ENCODE measurements at regions not wholly inside any gene's neighbourhood (a gene's known extent, or its start where the extent isn't known, plus 50 kb on each side); places are given as distances from the start of the nearest gene placed in this dataset.

DNA sequence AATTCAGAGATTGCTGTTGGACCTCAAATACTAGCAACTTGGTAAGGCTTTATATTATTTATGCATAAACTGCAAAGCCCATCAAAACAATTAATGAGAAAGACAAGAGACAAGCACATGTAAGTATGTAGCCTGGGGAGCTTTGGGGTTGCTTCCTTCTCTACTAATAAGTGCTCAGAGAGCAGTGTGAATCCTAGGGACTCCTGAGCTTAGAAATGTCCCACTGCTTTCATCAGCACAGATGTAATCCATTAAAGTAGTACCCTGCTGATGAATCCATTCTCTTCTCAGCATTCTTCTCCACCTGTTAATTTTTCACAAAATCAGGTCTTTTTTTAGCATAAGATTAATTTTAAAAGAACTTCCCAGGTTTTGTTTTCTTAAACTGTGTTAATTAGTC lies 485.6 kb downstream of the PTH2R start:
- TF ChIP-seq, protein P1, sequence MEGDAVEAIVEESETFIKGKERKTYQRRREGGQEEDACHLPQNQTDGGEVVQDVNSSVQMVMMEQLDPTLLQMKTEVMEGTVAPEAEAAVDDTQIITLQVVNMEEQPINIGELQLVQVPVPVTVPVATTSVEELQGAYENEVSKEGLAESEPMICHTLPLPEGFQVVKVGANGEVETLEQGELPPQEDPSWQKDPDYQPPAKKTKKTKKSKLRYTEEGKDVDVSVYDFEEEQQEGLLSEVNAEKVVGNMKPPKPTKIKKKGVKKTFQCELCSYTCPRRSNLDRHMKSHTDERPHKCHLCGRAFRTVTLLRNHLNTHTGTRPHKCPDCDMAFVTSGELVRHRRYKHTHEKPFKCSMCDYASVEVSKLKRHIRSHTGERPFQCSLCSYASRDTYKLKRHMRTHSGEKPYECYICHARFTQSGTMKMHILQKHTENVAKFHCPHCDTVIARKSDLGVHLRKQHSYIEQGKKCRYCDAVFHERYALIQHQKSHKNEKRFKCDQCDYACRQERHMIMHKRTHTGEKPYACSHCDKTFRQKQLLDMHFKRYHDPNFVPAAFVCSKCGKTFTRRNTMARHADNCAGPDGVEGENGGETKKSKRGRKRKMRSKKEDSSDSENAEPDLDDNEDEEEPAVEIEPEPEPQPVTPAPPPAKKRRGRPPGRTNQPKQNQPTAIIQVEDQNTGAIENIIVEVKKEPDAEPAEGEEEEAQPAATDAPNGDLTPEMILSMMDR (conservative IDR thresholded peaks at IDR 0.05), result no peak
- no peak for TF ChIP-seq ZFX (IDR thresholded peaks at IDR 0.05)
